ENCODE measurements at regions not wholly inside any gene's neighbourhood (a gene's known extent, or its start where the extent isn't known, plus 50 kb on each side); places are given as distances from the start of the nearest gene placed in this dataset.

GRCh38 chr4:158006990-158007389 lies 165.8 kb downstream of the GASK1B start:
- no peak for DNase-seq

- no peak for DNase-seq
Measured at GRCh38 chr4:158005021-158005420, 167.8 kb downstream of the GASK1B start.

GRCh38 chr4:158004101-158004500 lies 168.7 kb downstream of the GASK1B start:
- DNase-seq: no peak

- DNase-seq: no peak
Measured at GRCh38 chr4:158003212-158003611, 169.6 kb downstream of the GASK1B start.

GRCh38 chr4:158002173-158002572 lies 170.7 kb downstream of the GASK1B start:
- no peak for DNase-seq

- no peak for DNase-seq
Measured at GRCh38 chr4:158001756-158002155, 171.1 kb downstream of the GASK1B start.

- DNase-seq: no peak
Measured at GRCh38 chr4:157999723-158000122, 173.1 kb downstream of the GASK1B start.

- DNase-seq: no peak
Measured at GRCh38 chr4:157997296-157997695, 175.5 kb downstream of the GASK1B start.

GRCh38 chr4:157996061-157997028 lies 176.5 kb downstream of the GASK1B start:
- DNase-seq: no peak

GRCh38 chr4:157994863-157995262 lies 178.0 kb downstream of the GASK1B start:
- no peak for DNase-seq

- DNase-seq: no peak
Measured at GRCh38 chr4:157992948-157993839, 179.6 kb downstream of the GASK1B start.

GRCh38 chr4:157992038-157992705 lies 180.7 kb downstream of the GASK1B start:
- peak; percentile 9 for DNase-seq

GRCh38 chr4:157988641-157989040 lies 184.2 kb downstream of the GASK1B start:
- DNase-seq: no peak

GRCh38 chr4:157984285-157984911 lies 188.4 kb downstream of the GASK1B start:
- no peak for DNase-seq

- DNase-seq: no peak
Measured at GRCh38 chr4:157983300-157983699, 189.5 kb downstream of the GASK1B start.

- DNase-seq: no peak
Measured at GRCh38 chr4:157980158-157980557, 192.7 kb downstream of the GASK1B start.

GRCh38 chr4:157978680-157979361 lies 194.0 kb downstream of the GASK1B start:
- DNase-seq: peak; percentile 16

- DNase-seq: no peak
Measured at GRCh38 chr4:157977086-157977485, 195.7 kb downstream of the GASK1B start.

GRCh38 chr4:157973297-157973696 lies 199.5 kb downstream of the GASK1B start:
- no peak for DNase-seq

GRCh38 chr4:157964463-157964862 lies 208.4 kb downstream of the GASK1B start:
- no peak for DNase-seq

GRCh38 chr4:157961229-157961990 lies 211.4 kb downstream of the GASK1B start:
- DNase-seq: no peak

All from stimulated activated CD4-positive, alpha-beta T cell treated with anti-CD3 and anti-CD28 coated beads, Interleukin-15, amount 100 ng/mL, for 24 hours (primary cell).